GM23248 (cell line): ENCODE measurements at regions not wholly inside any gene's neighbourhood (a gene's known extent, or its start where the extent isn't known, plus 50 kb on each side); places are given as distances from the start of the nearest gene placed in this dataset.
A peak's percentile ranks its signal among the peaks of the same experiment; 100 is the strongest.

Experiments
- DNase-seq: peaks from one replicate; pipeline ENCODE4 v3.0.0-alpha.2; 2015
- H2AFZ ChIP-seq: fragments of 200-600 bp; sonication (generic); 2 replicates; pipeline ENCODE4 v1.6.1; 2016; ENCODE audit warnings: antibody characterized with exemption
- H3F3A ChIP-seq: fragments of 200-600 bp; sonication (generic); 2 replicates; pipeline ENCODE4 v1.6.1; 2016; ENCODE audit warnings: mild to moderate bottlenecking, antibody characterized with exemption, mixed run types; ENCODE audit not compliant: insufficient read depth
- H3K27ac ChIP-seq: fragments of 200-600 bp; sonication (generic); 2 replicates; pipeline ENCODE4 v1.5.1; 2016; ENCODE audit warnings: mild to moderate bottlenecking
- H3K27me3 ChIP-seq: fragments of 200-600 bp; sonication (generic); replicated peaks from 2 replicates; pipeline ENCODE4 v1.6.1; 2016; ENCODE audit warnings: mild to moderate bottlenecking; ENCODE audit not compliant: insufficient read depth
- H3K36me3 ChIP-seq: fragments of 200-600 bp; sonication (generic); 2 replicates; pipeline ENCODE4 v1.6.1; 2016; ENCODE audit warnings: low read depth, mild to moderate bottlenecking
- H3K4me1 ChIP-seq: fragments of 200-600 bp; sonication (generic); 2 replicates; pipeline ENCODE4 v1.6.1; 2016; ENCODE audit warnings: mild to moderate bottlenecking; ENCODE audit not compliant: insufficient read depth
- H3K4me2 ChIP-seq: fragments of 200-600 bp; sonication (generic); one replicate; pipeline ENCODE4 v1.6.1; 2016; ENCODE audit warnings: mild to moderate bottlenecking; ENCODE audit not compliant: unreplicated experiment
- H3K4me3 ChIP-seq: fragments of 200-600 bp; sonication (generic); 2 replicates; pipeline ENCODE4 v1.5.1; 2016; ENCODE audit warnings: mild to moderate bottlenecking
- H3K79me2 ChIP-seq: fragments of 200-600 bp; sonication (generic); 2 replicates; pipeline ENCODE4 v1.6.1; 2016; ENCODE audit warnings: mild to moderate bottlenecking; ENCODE audit not compliant: insufficient read depth
- H3K9ac ChIP-seq: fragments of 200-600 bp; sonication (generic); 2 replicates; pipeline ENCODE4 v1.6.1; 2016; ENCODE audit warnings: mild to moderate bottlenecking
- H3K9me2 ChIP-seq: fragments of 200-600 bp; sonication (generic); 2 replicates; pipeline ENCODE4 v1.6.1; 2016; ENCODE audit warnings: mixed run types, mild to moderate bottlenecking, moderate library complexity; ENCODE audit not compliant: insufficient read depth
- H3K9me3 ChIP-seq: fragments of 200-600 bp; sonication (generic); one replicate; pipeline ENCODE4 v1.6.1; 2017; ENCODE audit warnings: low read depth
- H4K20me1 ChIP-seq: fragments of 200-600 bp; sonication (generic); 2 replicates; pipeline ENCODE4 v1.6.0; 2016; ENCODE audit not compliant: insufficient read depth
- EZH2 ChIP-seq: fragments of 200-600 bp; sonication (generic); IDR thresholded peaks from 2 replicates; pipeline ENCODE4 v1.6.1; 2018; ENCODE audit warnings: antibody characterized with exemption, mild to moderate bottlenecking; ENCODE audit not compliant: insufficient read depth, poor library complexity, severe bottlenecking
- EZH2phosphoT487 ChIP-seq: fragments of 200-600 bp; sonication (generic); IDR thresholded peaks from 2 replicates; pipeline ENCODE4 v1.6.1; 2018; ENCODE audit warnings: antibody characterized with exemption, moderate library complexity, mild to moderate bottlenecking, low read depth; ENCODE audit not compliant: insufficient read depth
- WGBS, 2 experiments: methylation state at CpG; one replicate each; pipeline ENCODE4 v1.1.6; 2015 to 2017; ENCODE audit warnings: low lambda C conversion rate in 2 of 2, low coverage in 1 of 2; ENCODE audit errors: missing lambda C conversion rate in 2 of 2; 5-methylcytosine and 5-hydroxymethylcytosine counted together
- in situ Hi-C: fragments of 300-500 bp; cut with MboI; formaldehyde crosslinking; loops from 2 replicates; pipeline ENCODE4 v1.15.0; 2020

DNA sequence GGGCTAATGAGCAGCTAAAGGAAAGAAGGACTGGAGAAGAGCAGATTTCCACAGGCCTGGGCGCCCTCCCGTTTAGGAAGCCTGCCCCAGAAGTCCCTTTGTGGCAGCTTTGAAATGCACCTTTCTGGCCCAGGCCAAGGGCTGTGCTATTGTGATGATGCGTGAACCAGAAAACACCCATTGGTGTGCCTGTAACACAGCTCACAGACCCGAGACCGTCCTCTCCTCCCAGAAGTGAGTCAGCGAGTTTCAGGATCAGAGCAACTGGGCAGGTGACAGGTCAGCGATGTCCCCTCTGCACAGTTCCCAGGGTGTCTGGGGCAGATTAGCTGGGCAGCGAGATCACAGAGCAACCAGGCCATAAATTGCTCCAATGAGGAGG, 71.9 kb upstream of the SULF2 start:
- peak; percentile 5 for DNase-seq
- in situ Hi-C loops: no loop called here
- Histone ChIP-seq H3K79me2 (no peaks in the 10 kb centered on the region), H3K4me2 (no peak overlapping the region), H3K9me3 (no peaks in the 10 kb centered on the region), H3K9ac (no peak overlapping the region), H3K4me1 (no peaks in the 10 kb centered on the region), H3K27ac (no peak overlapping the region), H3K27me3 (0 out of 2 replicates have a peak, but pooled peaks cover 3% of the 10 kb centered on the region), H3K36me3 (no peaks in the 10 kb centered on the region), H2AFZ (no peak overlapping the region), H3K9me2 (no peaks in the 10 kb centered on the region), H3K4me3 (no peak overlapping the region), H4K20me1 (no peaks in the 10 kb centered on the region), H3F3A (no peaks in the 10 kb centered on the region)
- no peak for TF ChIP-seq EZH2phosphoT487
- no peak for TF ChIP-seq EZH2
- 44 to 48% methylated on average over 8 of the region's 8 CpGs for WGBS, 2 experiments

DNA sequence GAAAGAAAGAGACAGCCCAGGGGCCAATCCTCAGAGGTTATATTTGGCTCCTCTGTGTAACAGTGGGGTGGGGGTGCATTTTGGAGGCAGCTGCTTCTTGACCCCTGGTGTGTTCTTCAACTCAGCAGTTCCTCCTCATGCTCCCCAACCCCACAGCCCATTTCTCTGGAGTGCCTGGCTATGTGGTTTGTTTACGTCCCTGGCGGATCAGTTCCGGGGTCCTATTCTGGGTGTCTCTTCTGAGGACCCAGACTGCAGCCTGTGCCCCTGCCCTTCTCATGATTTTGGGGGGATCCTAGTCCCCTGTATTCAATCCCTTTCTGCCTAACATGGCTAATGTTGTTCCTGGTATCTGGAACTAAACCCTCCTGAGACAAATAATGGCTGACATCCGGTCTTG, 70.5 kb upstream of the SULF2 start:
- H3F3A ChIP-seq: no peaks in the 10 kb centered on the region
- in situ Hi-C loops: no loop called here
- no peak for DNase-seq
- H4K20me1 ChIP-seq: no peaks in the 10 kb centered on the region
- no peaks in the 10 kb centered on the region for H3K4me1 ChIP-seq
- H3K9me2 ChIP-seq: no peaks in the 10 kb centered on the region
- TF ChIP-seq EZH2phosphoT487 (no peak), EZH2 (no peak)
- WGBS, 2 experiments: 80 to 87% methylated on average over 4 of the region's 4 CpGs
- no peak overlapping the region for H3K9ac ChIP-seq
- H3K4me2 ChIP-seq: no peak overlapping the region
- H3K36me3 ChIP-seq: no peaks in the 10 kb centered on the region
- no peaks in the 10 kb centered on the region for H3K9me3 ChIP-seq
- H3K27ac ChIP-seq: no peak overlapping the region
- 0 out of 2 replicates have a peak, but pooled peaks cover 3% of the 10 kb centered on the region for H3K27me3 ChIP-seq
- H3K4me3 ChIP-seq: no peak overlapping the region
- H2AFZ ChIP-seq: no peak overlapping the region
- no peaks in the 10 kb centered on the region for H3K79me2 ChIP-seq

DNA sequence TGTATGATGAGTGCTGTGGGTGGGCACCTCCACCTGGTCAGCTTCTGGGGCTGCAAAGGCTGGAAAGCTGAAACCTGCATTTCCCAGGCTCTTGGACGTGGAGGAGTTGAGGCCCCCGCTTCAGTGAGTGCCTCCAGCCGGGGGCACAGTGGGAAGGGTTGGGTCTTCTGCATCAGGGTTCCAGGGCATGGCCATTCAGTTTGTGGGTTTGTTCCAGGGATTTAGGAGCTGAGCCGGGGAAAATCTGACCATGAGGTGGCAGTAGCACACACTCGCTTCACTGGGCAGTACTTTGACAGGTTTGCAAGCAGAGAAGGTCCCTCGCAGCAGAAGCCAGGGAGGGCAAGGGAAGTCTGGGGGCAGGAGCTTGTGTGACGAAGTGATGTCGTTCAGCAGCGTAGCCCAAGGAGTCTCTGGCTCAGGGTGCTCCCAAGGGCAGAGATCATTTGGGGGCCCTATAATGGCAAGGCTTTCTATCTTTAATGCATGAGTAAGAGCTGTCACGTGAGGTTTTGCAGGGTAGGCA, 69.5 kb upstream of the SULF2 start:
- no peak overlapping the region for H3K4me2 ChIP-seq
- no peak overlapping the region for H3K27ac ChIP-seq
- no peaks in the 10 kb centered on the region for H3K9me2 ChIP-seq
- DNase-seq: peak; percentile 44
- no peak overlapping the region for H3K9ac ChIP-seq
- 60% methylated on average over 10 of the region's 10 CpGs for WGBS, 2 experiments
- H3K79me2 ChIP-seq: no peaks in the 10 kb centered on the region
- TF ChIP-seq EZH2: no peak
- H3K36me3 ChIP-seq: no peaks in the 10 kb centered on the region
- no peaks in the 10 kb centered on the region for H3K4me1 ChIP-seq
- H3K9me3 ChIP-seq: no peaks in the 10 kb centered on the region
- H3K27me3 ChIP-seq: peaks cover 3% of the 10 kb centered on the region; the same call in 1 of the 2 replicates
- H2AFZ ChIP-seq: no peak overlapping the region
- no peak overlapping the region for H3K4me3 ChIP-seq
- in situ Hi-C loops: no loop called here
- H4K20me1 ChIP-seq: no peaks in the 10 kb centered on the region
- H3F3A ChIP-seq: no peaks in the 10 kb centered on the region

DNA sequence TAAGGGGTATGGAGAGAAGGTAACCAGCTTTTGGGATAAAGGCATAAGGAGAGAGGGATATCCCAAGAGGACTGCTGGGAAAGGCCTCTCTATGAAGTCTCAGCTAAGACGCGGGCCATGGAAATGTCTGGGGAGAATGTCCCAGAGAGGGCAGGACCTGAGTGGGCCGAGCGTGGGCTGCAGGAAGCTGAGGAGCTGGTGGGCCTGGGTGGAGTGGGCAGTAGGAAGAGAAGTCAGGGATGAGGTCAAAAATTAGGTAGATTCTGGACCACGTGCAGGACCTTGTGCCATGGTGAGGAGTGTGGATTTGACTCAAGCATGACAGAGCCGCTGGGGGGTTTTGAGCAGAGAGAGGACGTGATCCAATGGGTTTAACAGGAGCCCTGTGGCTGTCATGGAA, 66.5 kb upstream of the SULF2 start:
- no peaks in the 10 kb centered on the region for H3K79me2 ChIP-seq
- H3K4me1 ChIP-seq: no peaks in the 10 kb centered on the region
- H3K9me2 ChIP-seq: no peaks in the 10 kb centered on the region
- H3K36me3 ChIP-seq: no peaks in the 10 kb centered on the region
- no peaks in the 10 kb centered on the region for H3K9me3 ChIP-seq
- no peaks in the 10 kb centered on the region for H4K20me1 ChIP-seq
- H3K4me2 ChIP-seq: no peak overlapping the region
- WGBS, 2 experiments: 57 to 71% methylated on average over 7 of the region's 7 CpGs
- in situ Hi-C loops: no loop called here
- H3F3A ChIP-seq: no peaks in the 10 kb centered on the region
- no peak overlapping the region for H3K4me3 ChIP-seq
- no peaks in the 10 kb centered on the region; the same call in 1 of the 2 replicates for H3K27me3 ChIP-seq
- no peak overlapping the region for H3K27ac ChIP-seq
- no peak overlapping the region for H2AFZ ChIP-seq
- DNase-seq: no peak
- no peak overlapping the region for H3K9ac ChIP-seq
- no peak for TF ChIP-seq EZH2phosphoT487
- TF ChIP-seq EZH2: no peak

DNA sequence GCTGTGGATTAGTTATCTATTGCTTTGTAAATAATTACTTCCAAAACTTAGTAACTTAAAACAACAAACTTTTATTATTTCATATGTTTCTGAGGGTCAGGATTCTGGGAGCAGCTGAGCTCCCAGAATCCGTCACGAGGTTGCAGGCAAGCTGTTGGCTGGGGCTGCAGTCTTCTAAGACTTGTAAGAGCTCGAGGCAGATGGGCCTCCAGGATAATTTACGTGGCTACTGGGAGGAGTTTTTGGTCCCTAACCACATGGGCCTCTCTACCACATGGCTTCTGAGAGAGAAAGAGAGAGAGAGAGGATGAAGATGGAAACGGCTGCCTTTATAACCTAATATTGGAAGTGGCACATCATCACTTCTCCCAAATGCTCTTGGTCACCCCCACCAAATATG, 64.9 kb upstream of the SULF2 start:
- no peaks in the 10 kb centered on the region for H4K20me1 ChIP-seq
- TF ChIP-seq EZH2 (no peak), EZH2phosphoT487 (no peak)
- H3F3A ChIP-seq: no peaks in the 10 kb centered on the region
- no peaks in the 10 kb centered on the region for H3K4me1 ChIP-seq
- no peaks in the 10 kb centered on the region for H3K79me2 ChIP-seq
- H3K9me2 ChIP-seq: no peaks in the 10 kb centered on the region
- H3K4me2 ChIP-seq: no peak overlapping the region
- no peak for DNase-seq
- in situ Hi-C loops: no loop called here
- H2AFZ ChIP-seq: no peak overlapping the region
- no peaks in the 10 kb centered on the region; the same call in 1 of the 2 replicates for H3K27me3 ChIP-seq
- no peak overlapping the region for H3K9ac ChIP-seq
- WGBS, 2 experiments: 44% methylated on average over 5 of the region's 5 CpGs
- no peak overlapping the region for H3K4me3 ChIP-seq
- no peak overlapping the region for H3K27ac ChIP-seq
- H3K36me3 ChIP-seq: no peaks in the 10 kb centered on the region
- H3K9me3 ChIP-seq: no peaks in the 10 kb centered on the region
